Breast epithelium (tissue), 3 donors: ENCODE measurements at regions not wholly inside any gene's neighbourhood (a gene's known extent, or its start where the extent isn't known, plus 50 kb on each side); places are given as distances from the start of the nearest gene placed in this dataset.

Experiments
- CTCF ChIP-seq, 3 donors: fragments of 450-650 bp; IDR thresholded peaks; one replicate each; pipeline ENCODE4 v1.5.1; 2016 to 2017; ENCODE audit warnings: antibody characterized with exemption in 3 of 3, mild to moderate bottlenecking in 3 of 3, moderate library complexity in 3 of 3
- POLR2A ChIP-seq: fragments of 450-650 bp; IDR thresholded peaks from one replicate; pipeline ENCODE4 v1.6.1; 2016; ENCODE audit warnings: antibody characterized with exemption, mild to moderate bottlenecking, moderate library complexity

GRCh38 chr12:124179936-124180607, 114.8 kb upstream of the RFLNA start:
- no peak for TF ChIP-seq CTCF (IDR thresholded peaks at IDR 0.05)
- no peak for TF ChIP-seq POLR2A
